Inflammatory macrophage treated with lipopolysaccharide for 4 hours (primary cell): ENCODE measurements at regions not wholly inside any gene's neighbourhood (a gene's known extent, or its start where the extent isn't known, plus 50 kb on each side); places are given as distances from the start of the nearest gene placed in this dataset.
"Not testable (repeated sequence)": the region's sequence is repeated elsewhere in the genome, so short reads cannot be mapped to it uniquely, and the experiment has no call there.

Experiments
- DNase-seq: peaks from one replicate; pipeline ENCODE4 v3.0.0-alpha.2; 2020

DNA sequence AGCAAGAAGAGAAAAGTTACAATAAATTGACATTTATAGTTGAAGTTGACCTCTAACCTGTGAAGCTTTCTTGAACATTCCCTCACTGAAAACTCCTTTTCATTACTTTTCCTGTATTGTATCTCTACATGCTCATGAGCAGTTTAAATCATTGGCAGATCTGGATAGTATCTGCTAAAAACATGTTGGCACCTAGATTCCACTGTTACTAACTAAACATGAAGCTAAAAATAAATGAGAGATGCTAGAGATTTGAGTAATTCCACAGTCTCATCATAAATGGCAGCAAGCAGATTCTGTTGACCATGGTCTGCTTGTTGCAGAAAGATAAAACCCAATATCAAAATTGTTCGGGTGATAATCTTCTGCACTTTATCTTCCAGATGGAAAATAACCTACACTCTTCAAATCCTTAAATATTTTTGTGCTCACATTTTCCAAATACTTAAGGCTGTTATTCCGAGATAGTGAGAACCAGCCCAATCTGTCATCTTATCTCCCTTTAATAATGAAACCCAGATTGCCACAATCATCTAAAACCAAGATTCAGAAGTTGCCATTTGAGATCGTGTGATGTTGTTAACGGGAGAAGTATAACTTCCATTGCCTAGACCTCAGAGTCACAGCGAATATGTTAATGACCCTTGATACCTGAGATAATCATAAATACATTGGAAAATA is 171.0 kb upstream of the DAAM1 start:
- DNase-seq, result no peak

DNA sequence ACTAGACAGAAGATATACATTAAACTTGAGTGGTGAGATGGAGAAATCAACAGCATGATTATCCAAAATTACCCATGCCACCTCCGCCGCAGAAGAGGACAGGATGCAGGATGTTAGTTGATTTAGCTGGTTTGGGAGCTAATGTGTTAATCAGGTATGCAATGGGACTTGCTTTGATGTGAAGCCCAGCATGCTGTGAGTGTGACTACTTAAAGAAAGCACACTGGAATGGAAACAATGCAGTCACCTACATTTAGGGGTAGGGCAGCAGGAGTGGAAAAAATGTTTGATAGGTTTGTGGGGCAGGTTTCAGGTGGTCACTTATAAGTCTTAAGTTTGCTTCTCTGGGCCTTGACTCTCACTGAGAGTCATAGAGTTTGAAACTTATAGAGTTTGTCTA is 170.0 kb upstream of the DAAM1 start:
- no peak for DNase-seq

DNA sequence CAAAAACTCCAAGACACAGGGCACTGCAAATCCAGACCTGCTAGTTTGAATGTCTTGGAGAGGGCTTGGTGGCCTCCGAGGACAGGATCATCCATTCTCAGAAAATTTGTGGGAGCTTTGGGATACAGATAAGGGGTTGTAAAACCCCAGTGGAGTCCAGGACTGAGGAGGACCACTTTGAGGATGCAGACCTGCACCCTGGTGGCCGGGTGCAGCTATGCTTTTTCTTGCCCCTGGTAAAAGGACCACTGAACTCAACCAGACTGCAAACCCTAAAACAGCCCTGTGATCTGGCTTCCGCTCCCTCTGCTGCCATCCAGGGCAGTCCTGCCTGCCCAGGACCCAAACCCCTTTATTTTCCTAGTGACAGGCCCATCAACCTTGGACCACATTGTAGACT is 169.5 kb upstream of the DAAM1 start:
- no peak for DNase-seq

DNA sequence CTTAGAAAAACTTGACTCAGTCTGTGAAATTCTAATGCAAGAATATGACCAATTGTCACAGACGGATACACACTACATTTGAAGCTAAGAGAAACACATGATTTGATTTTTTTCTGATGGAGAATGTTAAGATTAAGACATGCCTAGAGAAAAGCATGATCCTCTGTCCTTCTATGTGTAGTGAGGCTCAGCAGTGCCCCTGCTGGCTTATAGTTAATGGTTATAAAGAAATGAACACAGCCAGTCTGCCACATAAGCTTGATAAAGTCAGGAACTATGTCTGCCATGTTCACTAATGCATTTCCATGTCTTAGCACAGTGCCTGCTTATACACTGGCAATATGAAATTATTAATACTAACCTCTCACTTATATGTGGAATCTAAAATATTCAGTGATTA is 168.1 kb upstream of the DAAM1 start:
- DNase-seq, result no peak

DNA sequence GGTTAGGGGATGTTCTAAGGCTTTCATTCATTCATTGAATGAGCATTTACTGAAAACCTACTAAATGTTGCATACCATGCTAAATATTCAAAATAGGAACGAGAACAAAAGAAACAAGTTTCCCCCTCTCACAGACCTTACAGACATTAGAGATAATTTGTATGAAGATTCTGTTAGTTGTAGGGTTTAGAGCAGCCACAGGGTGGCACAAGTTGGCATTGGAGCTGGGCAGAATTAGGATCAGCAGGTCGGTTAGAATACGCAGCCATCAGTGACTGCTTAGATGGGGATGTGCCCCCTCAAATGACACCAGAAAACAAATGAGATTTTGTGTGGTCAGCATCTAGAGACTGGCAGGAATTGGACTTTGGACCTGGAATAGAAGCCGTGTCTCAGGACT is 166.3 kb upstream of the DAAM1 start:
- DNase-seq, result no peak

DNA sequence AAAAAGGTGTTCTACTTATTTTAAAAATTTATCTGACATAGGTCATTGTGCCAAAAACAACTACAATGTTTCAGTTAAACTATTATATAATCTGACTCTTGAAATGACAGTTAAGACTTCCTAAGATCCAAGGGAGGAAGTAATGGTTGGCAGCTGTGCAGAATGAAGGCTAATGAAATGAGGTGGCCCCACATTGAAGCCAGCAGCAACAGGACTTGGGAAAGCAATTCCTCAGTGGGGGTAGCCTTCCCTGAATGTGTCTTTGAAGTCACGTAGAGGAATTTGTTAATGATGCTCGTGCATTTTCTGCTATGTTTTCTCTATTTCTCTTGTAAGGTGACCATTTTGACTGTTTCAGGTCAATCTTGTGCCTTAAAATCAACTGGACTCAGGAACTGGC is 162.4 kb upstream of the DAAM1 start:
- DNase-seq, result no peak

DNA sequence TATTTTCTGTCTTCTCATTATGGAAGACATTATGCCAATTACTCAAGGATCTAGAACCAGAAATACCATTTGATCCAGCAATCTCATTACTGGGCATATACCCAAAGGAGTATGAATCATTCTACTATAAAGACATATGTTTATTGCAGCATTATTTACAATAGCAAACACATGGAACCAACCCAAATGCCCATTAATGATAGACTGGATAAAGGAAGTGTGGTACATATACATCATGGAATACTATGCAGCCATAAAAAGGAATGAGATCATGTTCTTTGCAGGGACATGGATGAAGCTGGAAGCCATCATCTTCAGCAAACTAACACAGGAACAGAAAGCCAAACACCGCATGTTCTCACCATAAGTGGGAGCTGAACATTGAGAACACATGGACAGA is 161.8 kb upstream of the DAAM1 start:
- not testable (repeated sequence) for DNase-seq

DNA sequence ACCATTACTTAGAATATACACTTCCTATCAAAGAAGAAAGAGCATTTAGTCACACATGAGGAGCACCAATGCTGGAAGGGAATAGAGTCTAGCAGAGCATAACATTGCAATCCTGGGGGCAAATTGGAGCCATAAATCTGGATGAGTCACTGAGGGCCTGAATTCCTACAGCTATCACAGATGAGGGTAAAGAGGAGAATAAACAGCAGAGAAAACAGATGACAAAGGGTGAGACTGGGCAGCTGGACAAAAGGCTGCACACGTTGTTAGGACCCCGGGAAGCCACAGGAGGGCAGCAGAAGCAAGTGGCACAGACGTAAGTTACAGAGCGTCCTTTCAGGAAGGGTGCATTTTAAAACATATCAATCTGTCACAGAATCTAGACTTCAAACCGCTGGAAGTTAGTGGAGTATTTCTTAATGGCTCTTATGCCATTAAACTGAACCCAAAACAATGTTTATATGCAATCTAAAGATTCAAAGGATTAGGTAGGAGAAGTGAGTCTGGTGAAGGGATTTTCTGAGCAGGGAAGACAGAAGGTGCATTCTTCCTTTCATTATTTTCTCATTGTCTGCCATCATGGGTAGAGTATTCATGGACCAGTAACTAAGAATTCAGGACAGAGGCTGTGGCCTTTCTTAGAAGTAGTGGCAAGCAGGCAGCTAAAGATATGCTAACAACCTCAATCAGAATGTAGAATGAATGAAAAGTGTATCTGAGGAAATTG is 159.8 kb upstream of the DAAM1 start:
- DNase-seq, result peak; percentile 45

DNA sequence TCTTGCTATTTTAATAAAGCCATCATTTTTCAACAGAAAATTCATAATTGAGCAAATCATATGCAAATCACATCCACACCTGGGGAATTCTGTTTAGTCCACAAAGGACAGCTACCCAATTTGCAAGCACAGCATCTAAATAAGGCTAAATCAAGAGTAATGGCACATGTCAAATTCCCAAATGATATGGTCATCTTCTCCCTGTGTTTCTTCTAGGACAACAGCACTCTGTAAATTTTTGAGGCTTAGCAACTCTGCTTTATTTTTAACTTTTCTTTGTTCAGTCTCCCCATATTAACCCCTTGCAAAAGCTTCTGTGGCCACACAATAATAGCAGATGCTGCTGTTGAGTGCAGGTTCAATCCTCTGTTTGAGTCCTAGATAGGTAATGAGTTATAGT is 155.6 kb upstream of the DAAM1 start:
- no peak for DNase-seq

DNA sequence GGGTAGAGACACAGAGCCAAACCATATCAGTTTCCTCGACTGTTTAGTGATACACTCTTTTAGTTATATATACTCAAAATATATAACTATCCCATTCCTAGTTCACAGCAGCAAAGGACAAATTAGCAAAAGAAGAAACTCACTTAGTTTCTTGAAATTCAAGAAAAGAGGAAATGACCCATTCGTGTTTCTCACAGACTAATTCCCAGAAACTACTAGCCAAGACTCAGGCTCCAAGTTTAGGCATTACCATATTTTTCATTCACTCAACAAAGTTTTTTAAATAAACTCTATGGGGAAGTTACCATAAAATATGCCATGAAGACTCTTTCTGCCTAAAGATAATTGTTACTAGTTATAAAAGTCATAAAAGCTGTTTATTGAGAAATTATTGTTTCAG is 152.3 kb upstream of the DAAM1 start:
- DNase-seq, result peak; percentile 24

DNA sequence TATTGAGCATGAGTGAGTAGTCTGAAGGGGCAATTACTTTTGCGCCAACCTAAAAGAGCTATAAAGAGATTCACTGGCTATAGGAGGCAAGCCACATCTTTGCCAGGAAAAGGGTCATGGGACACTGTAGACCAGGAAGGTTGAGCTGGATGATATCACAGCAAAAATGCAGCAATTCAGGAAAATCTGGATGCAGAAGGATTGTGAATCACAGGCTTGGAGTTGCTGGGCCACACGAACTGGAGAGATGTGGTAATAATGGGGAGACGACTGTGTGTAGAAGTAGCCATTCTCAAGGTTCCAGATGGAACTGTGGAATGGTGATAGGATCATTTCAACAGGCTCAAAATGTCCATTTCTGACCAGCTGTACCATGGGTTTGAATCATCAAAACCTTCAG is 151.4 kb upstream of the DAAM1 start:
- no peak for DNase-seq

DNA sequence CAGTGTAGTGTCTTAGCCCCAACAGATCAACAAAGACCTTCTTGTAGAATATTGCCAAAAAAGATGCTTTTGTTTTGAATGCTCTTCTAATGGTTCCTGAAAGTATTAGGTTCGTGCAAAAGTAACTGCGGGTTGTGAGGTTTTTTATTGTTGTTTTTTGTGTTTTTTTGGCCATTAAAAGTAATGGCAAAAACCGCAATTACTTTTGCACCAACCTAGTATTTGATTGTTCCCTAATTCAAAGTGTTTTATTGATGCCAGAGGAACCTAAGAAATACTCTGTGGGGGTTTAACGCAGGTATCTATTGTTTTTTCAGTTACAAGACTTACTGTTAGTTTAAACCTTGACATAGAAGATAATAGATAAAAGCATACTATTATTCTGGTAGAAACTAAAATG is 150.8 kb upstream of the DAAM1 start:
- DNase-seq, result no peak

DNA sequence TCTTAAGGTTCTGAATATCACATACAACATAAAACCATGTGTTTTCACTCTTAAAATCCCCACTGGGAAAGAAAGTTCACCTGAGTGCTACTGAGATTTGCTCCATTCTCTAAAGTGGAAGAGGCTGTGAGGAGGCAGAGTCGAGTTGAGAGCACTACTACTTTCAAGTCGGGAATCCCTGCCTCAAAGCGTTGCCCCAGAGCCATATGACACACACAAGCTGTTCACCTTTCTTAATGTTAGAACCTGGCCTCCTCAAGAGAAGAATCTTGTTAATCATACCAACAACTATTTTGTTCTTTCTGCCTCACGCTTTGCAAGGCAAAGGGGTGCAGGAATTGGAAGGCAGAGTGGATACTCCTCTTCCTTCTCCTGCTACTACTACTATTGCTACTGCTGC is 149.7 kb upstream of the DAAM1 start:
- DNase-seq, result no peak

DNA sequence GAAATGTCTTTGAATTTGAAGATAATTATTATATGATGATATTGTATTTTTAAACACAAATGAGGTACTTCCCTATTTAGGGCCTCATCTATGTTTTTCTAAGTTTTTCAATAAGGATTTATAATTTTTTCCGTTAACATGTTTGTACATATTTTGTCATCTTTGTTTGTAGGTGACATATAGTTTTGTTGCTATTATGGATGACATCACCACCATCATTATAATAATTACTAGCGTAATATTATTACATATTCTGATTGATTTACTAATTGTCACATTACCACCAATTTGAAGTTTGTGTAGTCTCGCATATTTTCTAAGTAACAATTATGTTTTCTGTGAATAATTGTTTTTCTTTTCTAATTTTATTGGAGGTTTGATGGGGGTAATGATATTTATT is 147.2 kb upstream of the DAAM1 start:
- no peak for DNase-seq

DNA sequence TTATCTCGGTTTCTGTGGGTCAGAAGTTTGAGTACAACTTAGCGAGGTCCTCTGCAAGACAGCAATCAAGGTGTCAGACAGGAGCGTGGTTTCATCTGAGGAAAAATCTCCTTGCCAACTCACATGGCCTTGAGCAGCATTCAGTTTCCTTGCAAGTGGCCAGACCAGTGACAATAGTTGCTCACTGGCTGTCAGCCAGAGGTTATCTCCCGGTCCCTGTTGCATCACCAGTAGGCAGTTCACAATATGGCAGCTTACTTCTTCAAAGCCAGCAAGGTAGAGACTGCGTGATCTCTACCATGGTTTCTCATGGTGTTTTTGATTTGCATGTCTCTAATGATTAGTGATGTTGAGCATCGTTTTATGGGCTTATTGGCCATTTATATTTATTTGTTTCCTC is 143.8 kb upstream of the DAAM1 start:
- DNase-seq, result no peak

DNA sequence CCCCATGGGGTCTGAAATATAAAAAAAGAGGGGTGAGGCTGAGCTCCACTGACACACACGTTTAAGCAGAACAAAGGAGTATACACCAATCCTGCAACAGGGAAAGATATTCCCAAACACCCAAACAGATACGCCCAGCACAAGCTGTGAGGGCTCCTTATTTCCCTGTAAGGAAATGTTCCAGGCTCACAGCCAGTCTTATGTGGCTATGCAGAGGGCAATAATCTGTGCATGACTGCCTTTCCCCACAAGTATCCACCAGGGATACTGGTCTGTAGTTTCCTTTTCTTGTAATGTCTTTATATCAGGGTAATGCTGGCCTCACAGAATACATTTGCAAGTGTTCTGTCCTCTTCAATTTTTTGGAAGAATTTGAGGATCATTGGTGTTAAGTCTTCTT is 141.7 kb upstream of the DAAM1 start:
- no peak for DNase-seq

DNA sequence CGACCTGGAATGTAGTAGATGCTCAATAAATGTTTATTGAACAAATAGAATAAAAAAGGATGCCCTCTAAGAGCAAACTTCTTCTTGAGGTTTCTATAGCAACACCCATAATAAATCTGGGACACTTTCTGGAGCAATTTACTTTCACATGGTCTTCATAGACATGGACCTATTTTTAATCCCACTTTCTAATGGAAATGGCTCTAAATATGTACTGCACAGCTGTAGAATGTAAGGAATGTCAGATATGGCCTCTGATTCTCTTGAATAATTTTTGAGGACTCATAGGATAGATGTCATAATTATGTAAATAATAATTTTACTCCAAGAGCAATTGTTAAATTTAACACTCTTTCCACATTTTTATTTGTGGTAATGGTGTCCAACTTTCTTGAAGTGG is 133.5 kb upstream of the DAAM1 start:
- DNase-seq, result no peak

DNA sequence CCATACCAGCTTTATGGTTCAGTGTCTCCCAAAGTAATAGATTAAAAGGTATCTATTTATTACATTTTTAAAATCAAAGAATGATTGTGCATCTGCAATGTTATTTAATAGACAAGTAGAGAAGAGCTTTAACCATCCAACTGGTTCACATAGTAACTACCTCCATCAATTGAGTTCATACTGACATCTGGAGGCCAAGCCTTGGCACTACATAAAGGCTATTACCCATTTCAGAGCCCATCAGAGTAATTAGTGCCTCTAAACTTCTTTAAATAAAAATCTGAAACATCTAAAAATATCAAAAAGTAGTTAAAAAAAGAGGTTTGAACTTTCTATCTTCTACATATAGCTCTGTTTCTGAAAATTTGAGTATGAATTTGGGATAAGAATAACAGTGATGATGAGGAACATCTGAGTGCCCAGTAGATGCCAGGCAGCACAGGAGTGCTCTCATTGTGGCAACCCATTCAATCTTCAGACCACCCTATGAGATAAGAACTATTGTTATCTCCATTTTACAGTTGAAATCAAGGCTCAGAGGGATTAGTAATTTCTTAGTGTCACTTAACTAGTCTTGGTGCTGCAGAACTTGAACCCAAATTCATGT is 132.9 kb upstream of the DAAM1 start:
- DNase-seq, result peak; percentile 55

DNA sequence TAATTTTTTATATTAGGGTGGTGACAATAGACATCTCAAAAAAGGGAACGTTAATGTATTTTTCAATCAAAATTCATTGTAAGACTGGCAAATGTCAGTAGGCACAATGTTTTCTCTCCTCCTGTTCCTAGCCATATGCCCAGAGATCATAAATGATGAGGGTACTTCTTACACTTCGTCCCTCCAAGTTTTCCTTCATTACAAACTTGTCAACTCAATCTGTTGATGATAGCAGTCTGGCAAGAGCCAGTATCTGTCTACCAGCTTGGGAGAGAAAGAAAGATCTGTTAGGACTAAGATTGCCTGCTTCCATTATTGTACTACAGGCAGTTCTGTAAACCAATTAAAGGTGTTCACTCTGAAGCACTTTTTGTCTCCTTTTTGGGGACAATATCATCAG is 130.9 kb upstream of the DAAM1 start:
- DNase-seq, result no peak

DNA sequence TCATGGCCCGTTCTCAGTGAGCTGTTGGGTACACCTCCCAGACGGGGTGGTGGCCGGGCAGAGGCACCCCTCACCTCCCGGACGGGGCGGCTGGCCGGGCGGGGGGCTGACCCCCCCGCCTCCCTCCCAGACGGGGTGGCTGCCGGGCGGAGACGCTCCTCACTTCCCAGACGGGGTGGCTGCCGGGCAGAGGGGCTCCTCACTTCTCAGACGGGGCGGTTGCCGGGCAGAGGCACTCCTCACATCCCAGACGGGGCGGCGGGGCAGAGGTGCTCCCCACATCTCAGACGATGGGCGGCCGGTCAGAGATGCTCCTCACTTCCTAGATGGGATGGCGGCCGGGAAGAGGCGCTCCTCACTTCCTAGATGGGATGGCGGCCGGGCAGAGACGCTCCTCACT is 129.7 kb upstream of the DAAM1 start:
- not testable (repeated sequence) for DNase-seq

DNA sequence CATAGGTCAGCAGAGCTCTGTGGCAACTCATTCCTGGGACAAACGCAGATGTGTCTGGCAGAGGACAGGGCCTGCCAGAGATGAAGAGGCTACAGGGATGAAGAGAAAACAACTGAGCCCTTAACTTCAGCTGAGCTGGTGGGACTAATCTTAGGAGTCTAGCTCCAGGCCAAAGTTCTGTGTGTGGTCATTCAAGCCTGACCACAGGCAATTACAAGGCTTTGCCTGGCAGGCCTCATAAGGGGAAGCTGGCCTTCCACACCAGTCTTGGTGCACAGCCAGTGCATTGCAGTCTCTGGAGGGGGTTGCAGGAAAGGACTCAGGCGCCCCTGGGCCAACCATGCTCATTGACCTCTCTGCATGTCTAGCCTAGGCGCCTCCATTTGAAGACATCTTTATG is 127.6 kb upstream of the DAAM1 start:
- DNase-seq, result no peak

DNA sequence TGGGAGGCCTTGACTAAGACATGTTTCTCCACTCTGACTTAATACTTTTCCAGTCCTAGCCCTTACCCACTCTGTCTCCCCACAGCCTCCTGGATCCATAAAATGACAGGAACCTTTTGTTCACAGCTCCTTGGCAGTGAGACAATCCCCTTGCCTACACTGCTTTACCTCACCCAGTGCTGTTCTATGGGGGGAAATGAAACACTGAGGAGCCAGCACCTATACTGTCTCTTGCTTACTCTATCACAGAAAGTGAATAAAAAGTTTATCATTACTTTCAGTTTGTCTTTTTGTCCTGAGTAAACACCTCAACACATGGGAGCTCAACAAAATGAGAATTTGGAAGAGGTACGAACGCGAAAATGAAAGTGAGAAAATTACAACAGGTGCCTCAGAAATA is 127.2 kb upstream of the DAAM1 start:
- no peak for DNase-seq

DNA sequence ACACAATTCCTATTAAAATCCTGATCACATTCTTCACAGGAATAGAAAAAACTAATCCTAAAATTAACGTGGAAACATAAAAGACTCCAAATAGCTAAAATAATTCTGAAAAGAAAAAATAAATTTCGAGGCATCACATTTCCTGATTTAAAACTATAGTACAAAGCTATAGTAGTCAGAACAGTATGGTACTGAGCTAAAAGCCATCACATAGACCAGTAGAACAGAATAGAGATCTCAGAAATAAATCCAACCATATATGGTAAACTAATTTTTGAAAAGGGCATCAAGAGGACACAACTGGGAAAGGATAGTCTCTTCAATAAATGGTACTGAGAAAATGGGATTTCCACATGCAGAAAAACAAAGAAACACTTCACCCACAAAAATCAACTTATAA is 125.2 kb upstream of the DAAM1 start:
- DNase-seq, result no peak

DNA sequence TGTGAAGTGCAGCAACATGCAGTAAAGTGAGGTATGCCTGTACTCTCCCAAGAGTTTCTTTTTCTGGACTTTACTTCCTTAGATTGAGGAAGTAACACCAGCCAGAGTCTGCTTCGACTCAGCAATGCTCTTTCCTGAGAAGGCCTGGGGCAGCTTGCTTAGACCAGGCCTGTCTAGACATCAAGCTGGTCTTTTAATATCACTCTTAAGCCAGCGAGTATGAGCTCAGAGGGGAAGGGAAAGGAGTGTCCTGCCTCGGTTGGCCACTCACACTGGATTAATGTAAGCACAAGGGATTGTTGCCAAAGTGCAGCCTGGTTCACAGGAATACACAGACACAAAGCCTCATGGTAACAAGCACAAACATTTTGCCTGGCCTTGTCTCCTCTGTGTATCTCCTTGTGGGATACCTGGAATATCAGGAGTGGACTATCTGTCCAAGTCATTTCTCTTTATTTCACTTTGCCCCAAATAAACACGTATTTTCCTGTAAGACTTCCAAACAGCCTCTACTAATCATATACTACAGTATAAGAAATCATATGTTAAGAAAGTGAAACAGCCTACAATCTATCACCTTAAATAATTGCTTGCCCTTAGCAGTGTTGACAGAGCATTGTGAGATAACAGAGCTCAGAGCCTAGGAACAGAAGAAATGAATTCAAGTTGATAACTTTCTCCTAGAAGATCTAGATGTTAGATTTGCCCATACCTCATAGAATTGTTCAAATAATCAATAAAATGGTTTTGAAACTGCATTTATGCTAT is 121.2 kb upstream of the DAAM1 start:
- DNase-seq, result peak; percentile 2
